Endodermal cell (in vitro differentiated cells): ENCODE measurements at regions not wholly inside any gene's neighbourhood (a gene's known extent, or its start where the extent isn't known, plus 50 kb on each side); places are given as distances from the start of the nearest gene placed in this dataset.

Experiments
- DNase-seq: peaks from one replicate; pipeline ENCODE4 v3.0.0-alpha.2; 2017
- H3K27ac ChIP-seq: 2 replicates; pipeline ENCODE4 v1.5.1; 2013; ENCODE audit warnings: mild to moderate bottlenecking, low read depth, low read length, moderate library complexity
- H3K27me3 ChIP-seq: 2 replicates; pipeline ENCODE4 v1.6.1; 2013; ENCODE audit warnings: mild to moderate bottlenecking, low read length, moderate library complexity; ENCODE audit not compliant: insufficient read depth, control insufficient read depth, poor library complexity, severe bottlenecking
- H3K36me3 ChIP-seq: 2 replicates; pipeline ENCODE4 v1.7.0; 2013; ENCODE audit warnings: mild to moderate bottlenecking, low read length, moderate library complexity; ENCODE audit not compliant: control insufficient read depth, insufficient read depth
- H3K4me1 ChIP-seq: one replicate; pipeline ENCODE4 v1.7.0; 2013; ENCODE audit warnings: low read length; ENCODE audit not compliant: control insufficient read depth, insufficient read depth
- H3K4me3 ChIP-seq: 2 replicates; pipeline ENCODE4 v1.5.1; 2013; ENCODE audit warnings: mild to moderate bottlenecking, low read length, moderate library complexity
- H3K9ac ChIP-seq: 2 replicates; pipeline ENCODE4 v1.6.1; 2013; ENCODE audit warnings: mild to moderate bottlenecking, low read length, moderate library complexity; ENCODE audit not compliant: poor library complexity, severe bottlenecking; ENCODE audit errors: extremely low read depth
- H3K9me3 ChIP-seq: 2 replicates; pipeline ENCODE4 v1.6.1; 2013; ENCODE audit warnings: mild to moderate bottlenecking, low read length, moderate library complexity; ENCODE audit not compliant: control insufficient read depth
- H3K27ac Mint-ChIP-seq: 2 replicates; pipeline ENCODE4 v1.8.0; 2020; ENCODE audit warnings: mixed read lengths
- H3K27me3 Mint-ChIP-seq: 2 replicates; pipeline ENCODE4 v1.8.0; 2021; ENCODE audit warnings: mild to moderate bottlenecking, mixed read lengths; ENCODE audit not compliant: insufficient read depth
- H3K36me3 Mint-ChIP-seq: 2 replicates; pipeline ENCODE4 v1.8.0; 2020; ENCODE audit warnings: low read depth, mixed read lengths
- H3K4me1 Mint-ChIP-seq: 2 replicates; pipeline ENCODE4 v1.8.0; 2020; ENCODE audit warnings: mixed read lengths
- H3K4me3 Mint-ChIP-seq: 2 replicates; pipeline ENCODE4 v1.8.0; 2020; ENCODE audit warnings: mild to moderate bottlenecking, moderate library complexity, mixed read lengths
- H3K9me3 Mint-ChIP-seq: 2 replicates; pipeline ENCODE4 v1.8.0; 2020; ENCODE audit warnings: mild to moderate bottlenecking, mixed read lengths
- WGBS, 2 experiments: methylation state at CpG; one replicate each; pipeline versions ENCODE4 v1.1.5 to v1.1.7; 2013; ENCODE audit warnings: missing lambda C conversion rate in 2 of 2, mixed read lengths in 1 of 2; ENCODE audit not compliant: insufficient coverage in 1 of 2, insufficient read length in 1 of 2; 5-methylcytosine and 5-hydroxymethylcytosine counted together
- TF ChIP-seq, protein P1 (sequence below): fragments of 200-600 bp; sonication (generic); conservative IDR thresholded peaks from 2 replicates; pipeline ENCODE4 v1.5.0; 2021; ENCODE audit warnings: antibody characterized with exemption, mild to moderate bottlenecking

DNA sequence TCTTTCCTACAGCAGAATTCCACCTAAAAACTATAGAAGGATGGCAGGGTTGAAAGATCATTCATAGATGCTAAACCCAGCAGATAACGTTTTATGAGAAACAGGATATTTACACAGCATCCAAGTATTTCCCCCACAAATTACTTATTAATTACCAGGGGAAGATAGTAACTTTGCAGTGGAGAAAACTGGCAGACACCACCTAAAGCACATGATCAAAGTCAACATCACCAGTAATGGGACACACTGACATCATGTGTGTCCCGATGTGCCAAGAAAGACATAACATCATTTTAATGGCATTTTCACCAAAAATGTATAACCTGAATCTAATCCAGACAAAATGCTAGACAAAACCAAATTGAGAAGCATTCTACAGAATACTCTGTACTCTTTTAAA lies 220.4 kb upstream of the THBS1 start:
- 94% methylated on average over 2 of the region's 2 CpGs; no CpG with 5 or more reads in 1 of the 2 experiments for WGBS, 2 experiments
- no peak for DNase-seq
- no peak overlapping the region for H3K4me3 Mint-ChIP-seq
- H3K36me3 ChIP-seq, result no peaks in the 10 kb centered on the region
- H3K4me1 ChIP-seq, result no peaks in the 10 kb centered on the region
- no peak overlapping the region for H3K4me3 ChIP-seq
- no peak overlapping the region for H3K9ac ChIP-seq
- no peaks in the 10 kb centered on the region for H3K27me3 Mint-ChIP-seq
- H3K27ac ChIP-seq, result no peak overlapping the region
- no peaks in the 10 kb centered on the region for H3K27me3 ChIP-seq
- no peaks in the 10 kb centered on the region for H3K9me3 ChIP-seq
- H3K9me3 Mint-ChIP-seq, result no peaks in the 10 kb centered on the region
- H3K27ac Mint-ChIP-seq, result no peak overlapping the region
- TF ChIP-seq, protein P1, sequence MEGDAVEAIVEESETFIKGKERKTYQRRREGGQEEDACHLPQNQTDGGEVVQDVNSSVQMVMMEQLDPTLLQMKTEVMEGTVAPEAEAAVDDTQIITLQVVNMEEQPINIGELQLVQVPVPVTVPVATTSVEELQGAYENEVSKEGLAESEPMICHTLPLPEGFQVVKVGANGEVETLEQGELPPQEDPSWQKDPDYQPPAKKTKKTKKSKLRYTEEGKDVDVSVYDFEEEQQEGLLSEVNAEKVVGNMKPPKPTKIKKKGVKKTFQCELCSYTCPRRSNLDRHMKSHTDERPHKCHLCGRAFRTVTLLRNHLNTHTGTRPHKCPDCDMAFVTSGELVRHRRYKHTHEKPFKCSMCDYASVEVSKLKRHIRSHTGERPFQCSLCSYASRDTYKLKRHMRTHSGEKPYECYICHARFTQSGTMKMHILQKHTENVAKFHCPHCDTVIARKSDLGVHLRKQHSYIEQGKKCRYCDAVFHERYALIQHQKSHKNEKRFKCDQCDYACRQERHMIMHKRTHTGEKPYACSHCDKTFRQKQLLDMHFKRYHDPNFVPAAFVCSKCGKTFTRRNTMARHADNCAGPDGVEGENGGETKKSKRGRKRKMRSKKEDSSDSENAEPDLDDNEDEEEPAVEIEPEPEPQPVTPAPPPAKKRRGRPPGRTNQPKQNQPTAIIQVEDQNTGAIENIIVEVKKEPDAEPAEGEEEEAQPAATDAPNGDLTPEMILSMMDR, result no peak
- H3K4me1 Mint-ChIP-seq, result no peaks in the 10 kb centered on the region
- no peaks in the 10 kb centered on the region for H3K36me3 Mint-ChIP-seq

DNA sequence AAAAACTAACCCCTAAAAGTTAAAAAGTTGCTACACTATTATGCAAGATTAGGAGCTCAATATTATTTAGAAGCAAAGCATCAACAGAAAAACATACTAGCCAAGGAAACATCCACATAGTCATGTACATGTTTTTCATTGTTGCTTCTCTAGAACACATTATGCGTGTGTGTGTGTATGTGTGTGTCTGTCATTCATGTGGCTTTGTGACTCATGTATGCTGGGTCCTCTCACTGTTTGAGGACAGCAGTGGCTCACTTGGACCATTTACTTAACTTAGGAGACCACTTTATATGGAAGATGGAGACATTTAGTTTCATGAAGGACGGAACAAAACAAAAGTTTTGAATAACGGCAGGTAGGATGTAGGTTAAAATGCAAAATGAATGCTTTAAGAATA lies 219.4 kb upstream of the THBS1 start:
- Histone ChIP-seq H3K36me3 (no peaks in the 10 kb centered on the region), H3K27me3 (no peaks in the 10 kb centered on the region), H3K9me3 (no peaks in the 10 kb centered on the region), H3K9ac (no peak overlapping the region), H3K27ac (no peak overlapping the region), H3K4me1 (no peaks in the 10 kb centered on the region), H3K4me3 (no peak overlapping the region)
- TF ChIP-seq, protein P1, result no peak
- Mint-ChIP-seq H3K4me1 (no peaks in the 10 kb centered on the region), H3K9me3 (no peaks in the 10 kb centered on the region), H3K4me3 (no peak overlapping the region), H3K36me3 (no peaks in the 10 kb centered on the region), H3K27me3 (no peaks in the 10 kb centered on the region), H3K27ac (no peak overlapping the region)
- 94 to 100% methylated on average over 2 to 3 of the region's 3 CpGs for WGBS, 2 experiments
- no peak for DNase-seq

DNA sequence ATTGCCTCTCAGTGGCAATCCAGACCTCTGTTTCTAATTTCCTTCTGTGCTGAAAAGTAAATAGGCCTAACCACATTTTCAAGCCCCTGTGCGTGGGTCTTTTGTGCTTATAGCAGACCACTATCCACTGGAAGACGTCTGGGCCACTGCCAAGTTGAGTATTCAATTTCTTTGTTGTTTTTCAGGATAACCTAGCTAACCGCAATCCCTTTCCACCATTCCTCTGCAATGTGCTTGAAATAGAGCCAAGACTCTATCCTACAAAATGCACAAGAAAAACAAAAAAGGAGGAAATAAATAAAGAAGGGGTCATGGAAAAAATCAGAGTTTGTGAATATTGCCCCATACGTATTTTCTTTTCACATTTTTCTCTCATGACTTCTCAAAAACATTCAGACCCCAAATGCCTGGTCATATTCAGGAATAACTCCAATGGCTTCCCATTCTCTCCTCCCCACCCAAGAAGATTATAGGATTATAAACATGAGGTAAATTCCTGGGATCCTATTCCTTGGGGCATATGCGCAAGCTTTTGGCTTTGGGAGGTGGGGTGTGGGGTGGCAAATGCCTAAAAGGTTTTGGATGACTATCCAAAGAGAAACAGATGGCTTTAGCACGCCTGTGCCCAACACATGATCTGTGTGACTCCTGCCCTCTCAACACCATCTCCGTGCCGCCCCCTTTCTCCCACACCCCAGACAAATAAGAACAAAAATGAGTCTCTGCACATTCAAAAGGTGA lies 217.9 kb upstream of the THBS1 start:
- H3K4me3 ChIP-seq, result no peak overlapping the region
- H3K9me3 ChIP-seq, result no peaks in the 10 kb centered on the region
- H3K4me1 ChIP-seq, result no peaks in the 10 kb centered on the region
- no peak overlapping the region for H3K4me3 Mint-ChIP-seq
- H3K27ac Mint-ChIP-seq, result no peak overlapping the region
- H3K36me3 ChIP-seq, result no peaks in the 10 kb centered on the region
- H3K4me1 Mint-ChIP-seq, result no peaks in the 10 kb centered on the region
- no peaks in the 10 kb centered on the region for H3K36me3 Mint-ChIP-seq
- H3K27ac ChIP-seq, result no peak overlapping the region
- no peaks in the 10 kb centered on the region for H3K27me3 ChIP-seq
- no peaks in the 10 kb centered on the region for H3K9me3 Mint-ChIP-seq
- no peak overlapping the region for H3K9ac ChIP-seq
- TF ChIP-seq, protein P1, result no peak
- H3K27me3 Mint-ChIP-seq, result no peaks in the 10 kb centered on the region
- 87 to 93% methylated on average over 4 to 8 of the region's 8 CpGs for WGBS, 2 experiments
- DNase-seq, result no peak
